ENCODE measurements at regions not wholly inside any gene's neighbourhood (a gene's known extent, or its start where the extent isn't known, plus 50 kb on each side); places are given as distances from the start of the nearest gene placed in this dataset.

- TF ChIP-seq CTCF (IDR thresholded peaks at IDR 0.05; ENCODE audit: low read depth, low read length, missing input control) (no peak), RAD21 (IDR thresholded peaks at IDR 0.05) (no peak), TAF1 (conservative IDR thresholded peaks at IDR 0.05) (no peak), MAX (IDR thresholded peaks at IDR 0.05) (no peak), REST (IDR thresholded peaks at IDR 0.05) (no peak), HNF4A (conservative IDR thresholded peaks at IDR 0.05) (no peak), JUND (IDR thresholded peaks at IDR 0.05) (no peak), GABPA (IDR thresholded peaks at IDR 0.05 in 1 of 2, conservative IDR thresholded peaks at IDR 0.05 in 1 of 2) (no peak), EGR1 (IDR thresholded peaks at IDR 0.05; ENCODE audit: low read depth in 2 of 2) (no peak), SP1 (IDR thresholded peaks at IDR 0.05) (no peak), NR2F2 (IDR thresholded peaks at IDR 0.05) (no peak), FOXA2 (IDR thresholded peaks at IDR 0.05) (no peak), ZBTB33 (IDR thresholded peaks at IDR 0.05) (no peak)
These were observed 388.5 kb downstream of the SEC14L1 start for GRCh38 chr17:77529328-77529650.

Measured in liver (tissue), 3 donors.